ENCODE measurements at regions not wholly inside any gene's neighbourhood (a gene's known extent, or its start where the extent isn't known, plus 50 kb on each side); places are given as distances from the start of the nearest gene placed in this dataset.
A peak's percentile ranks its signal among the peaks of the same experiment; 100 is the strongest.

DNA sequence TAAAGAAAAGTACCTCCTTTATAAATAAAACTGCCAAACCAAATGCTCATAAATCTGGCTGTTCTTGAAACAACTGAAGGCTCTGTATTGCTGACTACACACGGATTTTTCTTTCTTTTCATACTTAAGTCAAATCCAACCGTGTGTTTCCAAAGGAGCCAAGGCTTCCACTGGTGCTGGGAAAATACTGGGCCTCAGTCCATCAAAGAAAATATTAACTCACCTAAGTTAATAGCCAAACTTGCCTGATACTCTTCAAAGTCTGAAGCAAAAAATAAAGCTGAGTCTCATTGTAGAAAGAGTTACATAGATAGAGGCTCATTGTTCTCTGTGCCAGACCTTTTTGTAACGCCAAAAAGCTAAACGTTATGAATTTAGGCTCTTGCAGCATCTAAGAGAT, 350.4 kb upstream of the CDH9 start:
- TF ChIP-seq, protein P1, sequence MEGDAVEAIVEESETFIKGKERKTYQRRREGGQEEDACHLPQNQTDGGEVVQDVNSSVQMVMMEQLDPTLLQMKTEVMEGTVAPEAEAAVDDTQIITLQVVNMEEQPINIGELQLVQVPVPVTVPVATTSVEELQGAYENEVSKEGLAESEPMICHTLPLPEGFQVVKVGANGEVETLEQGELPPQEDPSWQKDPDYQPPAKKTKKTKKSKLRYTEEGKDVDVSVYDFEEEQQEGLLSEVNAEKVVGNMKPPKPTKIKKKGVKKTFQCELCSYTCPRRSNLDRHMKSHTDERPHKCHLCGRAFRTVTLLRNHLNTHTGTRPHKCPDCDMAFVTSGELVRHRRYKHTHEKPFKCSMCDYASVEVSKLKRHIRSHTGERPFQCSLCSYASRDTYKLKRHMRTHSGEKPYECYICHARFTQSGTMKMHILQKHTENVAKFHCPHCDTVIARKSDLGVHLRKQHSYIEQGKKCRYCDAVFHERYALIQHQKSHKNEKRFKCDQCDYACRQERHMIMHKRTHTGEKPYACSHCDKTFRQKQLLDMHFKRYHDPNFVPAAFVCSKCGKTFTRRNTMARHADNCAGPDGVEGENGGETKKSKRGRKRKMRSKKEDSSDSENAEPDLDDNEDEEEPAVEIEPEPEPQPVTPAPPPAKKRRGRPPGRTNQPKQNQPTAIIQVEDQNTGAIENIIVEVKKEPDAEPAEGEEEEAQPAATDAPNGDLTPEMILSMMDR (IDR thresholded peaks at IDR 0.05): no peak
- TF ChIP-seq ZFX (IDR thresholded peaks at IDR 0.05; ENCODE audit: borderline replicate concordance): no peak

GRCh38 chr5:27387535-27388073, 349.2 kb upstream of the CDH9 start:
- H3K27ac ChIP-seq: peak overlapping the region; percentile 67
- TF ChIP-seq ZFX (IDR thresholded peaks at IDR 0.05; ENCODE audit: borderline replicate concordance): no peak
- TF ChIP-seq, protein P1 (IDR thresholded peaks at IDR 0.05): no peak

More for the DNA sequence above, 350.4 kb upstream of the CDH9 start:
- H3K27ac ChIP-seq: peak overlapping the region; percentile 67

- TF ChIP-seq ZFX (IDR thresholded peaks at IDR 0.05; ENCODE audit: borderline replicate concordance): no peak
- TF ChIP-seq, protein P1 (IDR thresholded peaks at IDR 0.05): no peak
- H3K27ac ChIP-seq: no peak overlapping the region
Observed at GRCh38 chr5:27381686-27382085, 343.3 kb upstream of the CDH9 start.

DNA sequence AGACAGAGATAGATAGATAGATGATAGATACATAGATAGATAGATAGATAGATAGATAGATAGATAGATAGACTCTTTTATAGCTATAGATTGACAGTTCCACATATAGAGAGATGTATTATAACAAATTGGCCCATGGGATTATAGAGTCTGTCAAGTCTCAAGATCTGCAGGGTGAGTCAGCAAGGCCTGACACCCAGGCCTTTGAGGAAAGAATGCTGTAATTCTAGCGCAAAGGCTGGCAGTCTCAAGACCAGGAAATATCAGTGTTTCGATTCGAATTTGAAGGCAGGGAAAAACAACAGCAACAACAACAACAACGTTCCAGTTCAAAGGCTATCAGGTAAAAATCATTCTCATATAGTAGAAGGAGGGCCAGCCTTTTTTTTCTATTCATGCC, 339.2 kb upstream of the CDH9 start:
- no peak for TF ChIP-seq ZFX (IDR thresholded peaks at IDR 0.05; ENCODE audit: borderline replicate concordance)
- TF ChIP-seq, protein P1 (IDR thresholded peaks at IDR 0.05): no peak
- no peak overlapping the region for H3K27ac ChIP-seq

DNA sequence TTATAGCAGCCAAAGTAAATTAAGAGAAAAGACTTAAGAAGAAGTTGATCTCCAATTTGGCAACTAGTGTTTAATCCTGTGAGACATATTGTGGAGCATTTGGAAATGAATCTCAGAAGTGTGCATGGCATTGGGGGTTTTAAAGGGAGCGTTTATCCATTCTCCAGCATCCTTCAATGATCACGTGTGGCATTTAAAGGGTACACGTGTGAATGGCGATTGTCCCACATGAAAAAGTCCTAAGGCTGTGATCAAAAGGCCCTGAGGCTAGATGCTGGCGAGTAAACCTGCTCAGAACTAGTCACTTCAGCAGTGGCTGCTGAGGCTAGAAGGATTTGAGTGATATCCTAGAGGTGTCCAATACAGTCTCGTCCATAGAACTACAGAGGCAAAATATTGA, 315.6 kb upstream of the CDH9 start:
- H3K27ac ChIP-seq: no peak overlapping the region
- TF ChIP-seq ZFX (IDR thresholded peaks at IDR 0.05; ENCODE audit: borderline replicate concordance): no peak
- TF ChIP-seq, protein P1 (IDR thresholded peaks at IDR 0.05): no peak

GRCh38 chr5:27353540-27353939, 315.2 kb upstream of the CDH9 start:
- TF ChIP-seq, protein P1 (IDR thresholded peaks at IDR 0.05): no peak
- TF ChIP-seq ZFX (IDR thresholded peaks at IDR 0.05; ENCODE audit: borderline replicate concordance): no peak

DNA sequence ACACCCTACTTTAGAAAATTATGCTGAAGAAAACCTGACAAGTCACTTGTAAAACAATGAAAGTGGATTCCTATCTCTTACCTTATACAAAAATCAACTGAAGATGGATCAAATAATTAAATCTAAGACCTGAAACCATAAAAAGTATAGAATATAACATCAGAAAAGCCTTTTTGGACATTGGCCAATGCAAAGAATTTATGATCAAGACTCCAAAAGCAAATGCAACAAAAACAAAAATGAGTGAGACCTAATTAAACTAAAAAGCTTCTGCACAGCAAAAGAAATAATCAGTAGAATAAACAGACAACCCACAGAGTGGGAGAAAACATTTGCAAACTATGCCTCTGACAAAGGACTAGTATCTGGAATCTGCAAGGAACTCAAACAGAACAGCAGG, 303.0 kb upstream of the CDH9 start:
- no peak overlapping the region for H3K27ac ChIP-seq
- TF ChIP-seq, protein P1 (IDR thresholded peaks at IDR 0.05): no peak
- TF ChIP-seq ZFX (IDR thresholded peaks at IDR 0.05; ENCODE audit: borderline replicate concordance): no peak

More at GRCh38 chr5:27353540-27353939, 315.2 kb upstream of the CDH9 start:
- no peak overlapping the region for H3K27ac ChIP-seq
